HG03342 (cell line): ENCODE measurements at regions not wholly inside any gene's neighbourhood (a gene's known extent, or its start where the extent isn't known, plus 50 kb on each side); places are given as distances from the start of the nearest gene placed in this dataset.
"Not testable (repeated sequence)": the region's sequence is repeated elsewhere in the genome, so short reads cannot be mapped to it uniquely, and the experiment has no call there.

Experiments used
- ATAC-seq: cut with Tn5 transposase; IDR thresholded peaks from one replicate; pipeline ENCODE4 v1.9.1; 2021; ENCODE audit warnings: mild to moderate bottlenecking, moderate library complexity; ENCODE audit not compliant: unreplicated experiment

DNA sequence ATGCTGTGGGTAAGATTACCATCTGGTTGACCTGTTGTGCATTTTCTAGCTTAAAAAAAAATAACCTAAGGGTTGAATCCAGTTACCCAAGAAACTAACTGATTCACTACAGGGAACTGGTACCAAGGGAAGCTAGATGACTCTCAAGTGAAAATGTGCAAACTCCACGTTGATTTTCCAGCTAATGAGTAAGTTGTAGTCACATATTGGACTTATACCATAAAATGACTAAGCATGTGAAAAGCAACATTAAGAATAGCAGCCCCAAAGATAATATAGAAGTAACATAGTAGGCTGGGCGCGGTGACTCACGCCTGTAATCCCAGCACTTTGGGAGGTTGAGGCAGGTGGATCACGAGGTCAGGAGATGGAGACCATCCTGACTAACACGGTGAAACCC lies 270.9 kb downstream of the SPRY1 start:
- ATAC-seq, result no peak

- no peak for ATAC-seq
Measured at GRCh38 chr4:123667991-123668390, 271.4 kb downstream of the SPRY1 start.

DNA sequence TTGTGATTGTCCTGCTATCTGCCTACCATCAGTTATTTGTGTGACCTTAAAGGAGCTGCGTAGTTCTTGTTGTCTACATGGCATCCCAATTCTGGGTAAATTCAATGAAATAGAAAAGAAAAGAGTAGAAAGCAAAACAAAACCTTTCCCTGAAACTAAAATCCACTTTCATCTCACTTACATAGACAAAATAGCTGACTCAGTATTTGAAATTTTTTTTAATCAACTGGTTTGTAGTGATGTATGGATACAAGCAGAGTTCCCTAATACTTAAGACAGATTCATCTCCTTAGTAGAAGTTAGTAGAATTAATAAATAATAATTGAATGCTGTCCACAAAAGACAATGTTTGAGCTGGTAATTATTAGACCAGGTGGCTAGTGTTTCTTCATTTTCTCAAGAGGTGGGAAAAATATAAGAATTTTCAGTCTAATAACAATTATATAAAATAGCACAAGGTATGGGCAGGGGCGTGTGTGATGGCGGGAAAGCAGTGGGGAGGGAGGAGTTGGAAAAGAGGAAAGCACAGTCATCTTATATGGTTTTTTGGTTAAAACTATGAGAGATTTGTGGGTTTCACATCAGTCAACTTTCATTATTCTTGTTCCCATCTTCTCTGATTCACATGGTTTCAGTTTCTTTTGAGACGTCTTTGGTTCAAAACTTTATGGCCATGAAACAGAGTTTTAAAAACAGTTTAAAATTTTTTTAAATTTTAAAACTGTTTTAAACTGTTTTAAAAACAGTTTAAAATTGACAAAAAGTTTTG lies 275.2 kb downstream of the SPRY1 start:
- peak; percentile 94 for ATAC-seq

GRCh38 chr4:123672987-123673386 lies 276.4 kb downstream of the SPRY1 start:
- no peak for ATAC-seq

GRCh38 chr4:123673971-123674370 lies 277.4 kb downstream of the SPRY1 start:
- no peak for ATAC-seq

GRCh38 chr4:123674762-123675465 lies 278.3 kb downstream of the SPRY1 start:
- ATAC-seq, result no peak

DNA sequence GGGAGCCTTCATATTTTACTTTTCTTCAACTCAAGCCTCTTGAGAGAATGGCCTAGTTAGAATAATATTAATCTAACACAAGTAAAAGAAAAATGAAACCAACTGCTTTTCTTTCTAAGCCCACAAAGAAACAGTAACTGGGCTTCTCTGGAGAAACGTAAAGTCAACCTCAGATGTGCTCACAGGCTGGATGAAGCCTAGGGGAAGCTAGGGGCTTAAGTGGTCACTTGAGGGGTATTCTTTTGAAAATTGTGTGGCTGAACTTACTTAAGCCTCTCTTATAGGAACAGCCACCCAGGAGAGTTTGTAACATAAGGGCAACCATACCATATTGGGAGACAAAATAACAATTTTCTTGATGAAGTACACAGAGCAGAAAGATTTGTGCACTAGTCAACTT lies 279.0 kb downstream of the SPRY1 start:
- ATAC-seq, result no peak

GRCh38 chr4:123676071-123676889 lies 279.7 kb downstream of the SPRY1 start:
- ATAC-seq, result no peak

- ATAC-seq, result no peak
Measured at GRCh38 chr4:123676890-123677229, 280.3 kb downstream of the SPRY1 start.

DNA sequence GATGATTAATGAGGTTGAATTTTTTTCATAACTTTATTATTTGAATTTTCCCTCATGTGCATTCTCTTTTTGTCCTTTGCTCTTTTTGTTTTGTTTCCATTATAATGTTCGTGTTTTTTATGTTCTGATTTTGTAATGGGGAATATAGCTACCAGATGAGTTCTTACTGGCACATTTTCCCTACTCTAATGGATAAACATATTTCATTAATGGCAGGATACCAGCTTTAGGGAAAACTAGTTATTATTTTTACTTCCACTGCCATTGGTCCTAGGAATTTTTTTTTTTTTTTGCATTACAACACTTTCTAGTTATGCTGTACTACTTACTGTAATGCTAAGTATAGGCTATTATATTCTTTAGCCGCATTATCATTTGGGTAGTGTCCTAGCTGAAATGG lies 286.3 kb downstream of the SPRY1 start:
- no peak for ATAC-seq

GRCh38 chr4:123684937-123685336 lies 288.3 kb downstream of the SPRY1 start:
- not testable (repeated sequence) for ATAC-seq

GRCh38 chr4:123695531-123695930 lies 298.9 kb downstream of the SPRY1 start:
- not testable (repeated sequence) for ATAC-seq

GRCh38 chr4:123696687-123697086 lies 300.1 kb downstream of the SPRY1 start:
- no peak for ATAC-seq

GRCh38 chr4:123698556-123698955 lies 302.0 kb downstream of the SPRY1 start:
- ATAC-seq, result no peak

DNA sequence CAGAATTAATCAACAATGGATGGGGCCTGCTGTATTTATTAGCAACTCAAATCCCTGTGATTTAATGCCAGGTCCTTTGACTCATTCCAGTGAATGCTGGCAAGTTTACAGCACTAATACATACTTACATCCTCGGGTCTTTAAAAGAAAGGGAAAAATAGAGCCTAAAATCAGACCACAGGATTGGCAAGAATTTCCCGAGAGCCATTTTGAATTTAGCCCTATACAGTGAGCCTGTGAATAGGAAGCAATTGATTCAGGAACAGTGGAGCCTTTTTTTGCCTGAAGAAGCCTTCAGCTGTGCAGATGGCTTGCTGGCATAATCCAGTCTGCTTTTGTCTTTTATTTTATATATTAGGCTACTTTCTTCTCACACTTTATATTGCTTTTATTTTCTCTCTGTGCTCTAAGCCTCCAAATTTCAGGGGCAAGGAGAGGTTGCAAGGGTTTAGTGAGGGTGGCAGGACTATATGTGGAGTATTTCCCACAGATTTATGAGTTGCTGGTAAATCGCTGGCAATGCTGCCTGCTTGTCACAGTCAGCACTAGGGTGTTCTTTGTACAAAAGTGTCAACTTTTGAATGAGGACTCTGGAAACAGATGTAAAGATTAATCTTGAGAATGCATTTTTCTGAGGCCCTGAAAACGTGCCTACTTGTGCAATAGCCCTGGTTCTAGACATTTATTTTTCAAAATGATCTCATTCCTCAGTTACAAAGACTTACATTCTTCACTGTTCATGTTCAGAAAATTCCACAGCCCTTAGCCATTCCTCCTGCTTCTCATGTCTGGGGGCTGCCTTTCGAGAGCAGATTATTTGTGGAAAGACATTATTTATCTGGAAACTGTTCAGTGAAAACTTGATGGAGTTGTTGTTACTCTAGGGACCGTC lies 303.5 kb downstream of the SPRY1 start:
- no peak for ATAC-seq

DNA sequence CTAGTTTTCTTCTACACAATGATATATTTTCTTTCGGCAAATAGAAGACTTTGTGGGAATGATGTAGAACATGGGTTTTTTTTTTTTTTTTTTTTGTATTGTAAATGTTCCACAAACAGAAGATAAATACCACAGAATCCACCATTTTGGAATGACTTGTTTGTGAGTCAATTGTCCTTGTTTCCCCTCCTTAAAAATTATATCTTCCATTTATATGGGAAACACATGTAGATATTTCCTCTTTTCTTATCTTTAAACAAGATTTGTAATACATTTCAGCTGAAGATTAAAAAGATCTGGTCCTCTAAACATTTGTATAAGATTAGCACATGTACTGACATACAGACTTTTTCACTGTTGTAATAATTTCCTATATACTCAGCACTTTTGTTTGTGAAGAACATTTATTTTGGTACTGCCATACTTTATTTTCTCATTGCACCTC lies 304.6 kb downstream of the SPRY1 start:
- ATAC-seq, result no peak

GRCh38 chr4:123705419-123705818 lies 308.8 kb downstream of the SPRY1 start:
- no peak for ATAC-seq

DNA sequence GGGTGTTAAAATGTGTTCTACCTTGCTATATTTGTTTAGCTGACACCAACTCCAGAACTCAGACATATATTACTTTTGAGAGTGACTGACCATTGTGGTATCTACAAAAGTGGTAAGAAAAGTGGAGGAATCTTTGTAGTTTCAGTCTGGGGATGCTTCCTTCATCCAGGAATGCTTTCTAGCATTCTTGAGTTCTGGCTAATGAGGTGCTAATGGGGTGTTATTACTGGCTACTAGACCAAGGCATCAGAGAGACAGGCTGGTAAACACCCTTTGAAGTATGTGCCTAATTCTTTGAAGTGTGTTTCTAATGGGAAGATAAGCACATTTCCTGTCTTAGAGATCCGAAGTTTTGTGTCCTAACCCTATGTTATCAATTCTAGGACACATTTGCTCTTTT lies 310.4 kb downstream of the SPRY1 start:
- ATAC-seq, result no peak

GRCh38 chr4:123708902-123709301 lies 312.3 kb downstream of the SPRY1 start:
- no peak for ATAC-seq

DNA sequence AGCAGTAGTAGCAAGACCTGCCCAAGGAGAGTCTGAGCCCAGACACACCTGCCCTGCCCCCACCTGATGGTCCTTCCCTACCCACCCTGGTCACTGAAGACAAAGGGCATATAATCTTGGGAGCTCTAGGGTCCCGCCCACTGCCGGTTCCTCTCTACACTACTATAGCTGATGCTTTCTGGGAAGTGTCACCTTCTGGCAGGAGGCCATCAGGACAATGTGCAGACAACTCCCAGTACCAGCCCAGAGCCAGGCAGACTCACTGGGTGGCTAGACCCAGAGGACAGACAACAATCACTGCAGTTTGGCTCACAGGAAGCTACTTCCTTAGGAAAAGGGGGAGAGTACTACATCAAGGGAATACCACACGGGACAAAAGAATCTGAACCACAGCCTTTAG lies 312.7 kb downstream of the SPRY1 start:
- no peak for ATAC-seq

DNA sequence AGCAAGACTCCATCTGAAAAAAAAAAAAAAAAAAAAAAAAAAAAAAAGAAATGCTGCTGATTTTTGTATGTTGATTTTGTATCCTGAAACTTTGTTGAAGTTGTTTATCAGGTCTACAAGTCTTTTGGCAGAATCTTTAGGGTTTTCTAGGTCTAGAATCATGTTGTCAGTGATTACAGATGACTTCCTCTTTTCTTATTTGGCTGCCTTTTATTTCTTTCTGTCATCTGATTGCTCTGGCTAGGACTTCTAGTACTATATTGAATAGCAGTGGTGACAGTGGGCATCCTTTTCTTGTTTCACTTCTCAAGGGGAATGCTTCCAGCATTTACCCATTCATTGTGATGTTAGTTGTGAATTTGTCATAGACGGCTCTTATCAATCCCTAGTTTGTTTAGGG lies 334.4 kb downstream of the SPRY1 start:
- ATAC-seq, result no peak
